HG03439 (cell line): ENCODE measurements at regions not wholly inside any gene's neighbourhood (a gene's known extent, or its start where the extent isn't known, plus 50 kb on each side); places are given as distances from the start of the nearest gene placed in this dataset.

Source experiments
- ATAC-seq: cut with Tn5 transposase; IDR thresholded peaks from one replicate; pipeline ENCODE4 v1.9.1; 2021; ENCODE audit warnings: mild to moderate bottlenecking, moderate library complexity; ENCODE audit not compliant: unreplicated experiment

GRCh38 chr13:105070452-105070851, 1465.0 kb downstream of the EFNB2 start:
- ATAC-seq, result no peak

- no peak for ATAC-seq
Observed at GRCh38 chr13:105069106-105069505, 1466.4 kb downstream of the EFNB2 start.

GRCh38 chr13:105063676-105064075, 1471.8 kb downstream of the EFNB2 start:
- ATAC-seq, result no peak

- ATAC-seq, result no peak
Observed at GRCh38 chr13:105059786-105060185, 1475.7 kb downstream of the EFNB2 start.

GRCh38 chr13:105058517-105058916, 1476.9 kb downstream of the EFNB2 start:
- ATAC-seq, result no peak

GRCh38 chr13:105052711-105053110, 1482.8 kb downstream of the EFNB2 start:
- no peak for ATAC-seq

GRCh38 chr13:105050686-105051085, 1484.8 kb downstream of the EFNB2 start:
- no peak for ATAC-seq

GRCh38 chr13:105048677-105049076, 1486.8 kb downstream of the EFNB2 start:
- peak; percentile 90 for ATAC-seq

GRCh38 chr13:105047676-105048295, 1487.7 kb downstream of the EFNB2 start:
- ATAC-seq, result no peak

- ATAC-seq, result no peak
Observed at GRCh38 chr13:105037110-105037509, 1498.4 kb downstream of the EFNB2 start.

- no peak for ATAC-seq
Observed at GRCh38 chr13:105035092-105035491, 1500.4 kb downstream of the EFNB2 start.

GRCh38 chr13:105033999-105034398, 1501.5 kb downstream of the EFNB2 start:
- no peak for ATAC-seq

- no peak for ATAC-seq
Observed at GRCh38 chr13:105031306-105031705, 1504.2 kb downstream of the EFNB2 start.

GRCh38 chr13:105030851-105031250, 1504.6 kb downstream of the EFNB2 start:
- no peak for ATAC-seq

GRCh38 chr13:105019073-105019472, 1516.4 kb downstream of the EFNB2 start:
- no peak for ATAC-seq

GRCh38 chr13:105016266-105016665, 1519.2 kb downstream of the EFNB2 start:
- no peak for ATAC-seq

GRCh38 chr13:105008604-105009003, 1526.9 kb downstream of the EFNB2 start:
- ATAC-seq, result no peak

GRCh38 chr13:105007166-105007808, 1528.2 kb downstream of the EFNB2 start:
- ATAC-seq, result no peak

GRCh38 chr13:104996022-104996421, 1539.4 kb downstream of the EFNB2 start:
- ATAC-seq, result no peak

- ATAC-seq, result no peak
Observed at GRCh38 chr13:104993708-104994107, 1541.8 kb downstream of the EFNB2 start.

- no peak for ATAC-seq
Observed at GRCh38 chr13:104987621-104988020, 1547.8 kb downstream of the EFNB2 start.

GRCh38 chr13:104984296-104984818, 1551.1 kb downstream of the EFNB2 start:
- peak; percentile 86 for ATAC-seq
